Activated CD4-positive, alpha-beta T cell treated with anti-CD3 and anti-CD28 coated beads, Interleukin-2, amount 10 ng/mL, durations not matched to agents 7 days and 5 days (primary cell): ENCODE measurements at regions not wholly inside any gene's neighbourhood (a gene's known extent, or its start where the extent isn't known, plus 50 kb on each side); places are given as distances from the start of the nearest gene placed in this dataset.

Experiments
- CTCF ChIA-PET: fragments of 350-600 bp; sonication (Branson Sonifier 250); formaldehyde crosslinking; loops from one replicate; lab custom pipeline; 2021; ENCODE audit warnings: antibody characterized with exemption; lab: Charles Lee
- POLR2A ChIA-PET: fragments of 350-600 bp; sonication (Branson Sonifier 250); formaldehyde crosslinking; loops from one replicate; lab custom pipeline; 2021; ENCODE audit warnings: antibody characterized with exemption; lab: Charles Lee
- DNase-seq: peaks from one replicate; pipeline ENCODE4 v3.0.0-alpha.2; 2020
- H3K27ac Mint-ChIP-seq: one replicate; pipeline ENCODE4 v1.8.0; 2021; ENCODE audit warnings: mild to moderate bottlenecking, moderate library complexity, mixed read lengths
- H3K27me3 Mint-ChIP-seq: one replicate; pipeline ENCODE4 v1.8.0; 2021; ENCODE audit warnings: mixed read lengths
- H3K36me3 Mint-ChIP-seq: one replicate; pipeline ENCODE4 v1.8.0; 2021; ENCODE audit warnings: low read depth, mixed read lengths
- H3K4me1 Mint-ChIP-seq: one replicate; pipeline ENCODE4 v1.8.0; 2021; ENCODE audit warnings: mixed read lengths
- H3K4me3 Mint-ChIP-seq: one replicate; pipeline ENCODE4 v1.8.0; 2021; ENCODE audit warnings: mild to moderate bottlenecking, moderate library complexity, mixed read lengths
- H3K9me3 Mint-ChIP-seq: one replicate; pipeline ENCODE4 v1.8.0; 2021; ENCODE audit warnings: mixed read lengths

DNA sequence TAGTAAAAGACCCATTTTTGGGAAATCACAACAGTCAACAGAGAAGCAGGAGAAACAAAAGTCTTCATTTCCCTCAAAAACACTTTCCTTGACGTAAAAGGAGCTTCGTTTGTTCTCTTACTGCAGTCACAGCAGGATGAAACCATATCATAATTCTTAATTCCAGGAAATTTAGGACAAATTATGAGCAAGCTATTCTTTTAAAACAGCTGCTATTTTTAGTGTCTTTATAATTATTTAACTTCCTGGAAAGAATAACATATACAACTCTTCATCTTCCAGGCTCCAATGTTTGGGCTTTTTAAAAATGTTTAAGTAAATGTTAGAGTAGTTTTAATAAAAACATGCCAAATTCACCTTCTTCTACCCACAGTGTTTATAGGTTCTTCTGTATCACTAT is 563.5 kb downstream of the LTN1 start:
- no peaks in the 10 kb centered on the region for H3K4me1 Mint-ChIP-seq
- no peak overlapping the region for H3K4me3 Mint-ChIP-seq
- CTCF ChIA-PET = no interaction called here
- H3K27ac Mint-ChIP-seq = no peak overlapping the region
- no peaks in the 10 kb centered on the region for H3K36me3 Mint-ChIP-seq
- DNase-seq = no peak
- no peaks in the 10 kb centered on the region for H3K9me3 Mint-ChIP-seq
- no peaks in the 10 kb centered on the region for H3K27me3 Mint-ChIP-seq
- POLR2A ChIA-PET = no interaction called here

DNA sequence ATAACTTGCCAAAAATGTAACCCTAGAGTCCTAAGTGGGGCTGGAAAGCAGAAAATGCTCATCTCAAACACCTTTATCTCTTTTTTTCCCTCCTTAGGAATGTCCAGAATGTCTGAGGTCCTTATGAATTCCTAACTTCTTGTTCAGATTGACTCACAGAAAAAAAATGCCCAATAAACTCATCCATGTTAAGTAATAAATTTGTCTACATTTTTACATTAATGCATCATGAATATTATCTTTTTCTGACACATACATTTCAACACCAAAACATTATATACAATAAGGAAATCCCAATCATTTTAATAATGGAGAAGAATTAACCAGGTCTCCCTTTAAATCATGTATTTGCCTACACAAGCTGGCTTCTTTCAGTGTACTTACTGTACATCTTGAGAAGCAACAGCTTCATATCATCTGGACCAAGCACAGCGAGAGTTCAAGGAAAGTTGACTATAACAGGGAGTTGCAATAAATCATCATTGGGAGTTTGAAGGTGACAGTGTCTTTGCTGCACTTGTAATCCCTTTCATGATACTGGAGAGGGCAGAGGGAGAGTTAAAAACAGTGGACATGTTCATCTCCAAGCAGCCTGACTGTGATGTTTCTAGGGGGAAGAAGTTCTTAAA is 565.2 kb downstream of the LTN1 start:
- Mint-ChIP-seq H3K36me3 (no peaks in the 10 kb centered on the region), H3K4me3 (no peak overlapping the region), H3K27ac (no peak overlapping the region), H3K4me1 (no peaks in the 10 kb centered on the region), H3K27me3 (no peaks in the 10 kb centered on the region), H3K9me3 (no peaks in the 10 kb centered on the region)
- POLR2A ChIA-PET = no interaction called here
- CTCF ChIA-PET = interaction anchor here (0.6 kb wide), 2 partner anchors 9 to 1371 kb away, joined by 3 to 4 read pairs; no protein-coding TSS in a partner anchor
- DNase-seq = no peak

DNA sequence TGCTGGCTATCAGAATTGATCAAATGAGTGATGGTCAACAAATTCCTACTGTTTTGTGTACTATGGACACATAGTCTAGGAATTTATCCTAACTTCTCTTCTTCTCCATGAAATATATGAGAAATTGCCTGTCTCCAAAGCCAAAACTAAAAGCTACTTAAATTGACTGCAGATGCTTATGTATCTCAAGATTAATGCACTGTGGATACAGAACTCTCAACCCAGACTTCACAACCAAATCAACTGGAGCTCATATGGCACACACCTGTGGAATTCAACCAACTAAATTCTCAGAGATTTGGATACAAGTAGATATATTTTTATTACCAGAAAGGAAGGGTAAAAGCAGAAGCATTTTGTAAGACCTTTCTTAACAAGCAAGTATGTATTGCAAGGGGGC is 566.1 kb downstream of the LTN1 start:
- ChIA-PET CTCF (no interaction called here), POLR2A (no interaction called here)
- Mint-ChIP-seq H3K9me3 (no peaks in the 10 kb centered on the region), H3K4me1 (no peaks in the 10 kb centered on the region), H3K27ac (no peak overlapping the region), H3K36me3 (no peaks in the 10 kb centered on the region), H3K4me3 (no peak overlapping the region), H3K27me3 (no peaks in the 10 kb centered on the region)
- DNase-seq = no peak

DNA sequence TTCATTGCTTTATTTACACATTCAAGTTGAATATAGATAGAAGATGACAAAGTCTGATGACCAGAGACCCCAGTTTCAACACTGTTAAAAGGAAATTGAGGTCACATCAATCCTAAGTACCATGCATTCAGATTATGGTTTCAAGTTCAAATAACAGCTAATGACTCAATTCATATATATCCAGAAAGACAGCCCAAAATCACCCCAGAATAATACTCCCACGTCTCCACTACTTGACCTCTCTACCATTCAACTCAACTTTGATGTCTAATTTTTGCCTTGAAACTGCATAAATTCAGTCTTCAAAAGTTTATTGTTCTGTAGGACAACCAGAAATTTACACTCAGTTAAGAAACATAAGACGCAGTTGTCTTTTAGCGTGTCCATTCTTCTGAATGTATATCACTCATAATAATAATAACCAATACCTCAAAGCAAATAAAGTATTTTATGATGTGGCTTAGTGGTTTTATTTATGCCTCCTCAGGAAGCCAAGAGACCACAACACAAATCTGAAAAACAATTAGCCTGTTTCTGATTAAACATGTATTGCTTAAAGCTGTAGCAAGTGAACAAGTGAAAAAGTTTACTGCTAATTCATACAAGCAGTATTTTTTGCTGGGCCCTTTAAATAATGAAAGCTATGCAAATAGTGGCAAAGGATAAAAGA is 569.0 kb downstream of the LTN1 start:
- H3K36me3 Mint-ChIP-seq = no peaks in the 10 kb centered on the region
- POLR2A ChIA-PET = no interaction called here
- CTCF ChIA-PET = no interaction called here
- DNase-seq = no peak
- H3K9me3 Mint-ChIP-seq = no peaks in the 10 kb centered on the region
- H3K27ac Mint-ChIP-seq = no peak overlapping the region
- no peaks in the 10 kb centered on the region for H3K4me1 Mint-ChIP-seq
- H3K4me3 Mint-ChIP-seq = no peak overlapping the region
- no peaks in the 10 kb centered on the region for H3K27me3 Mint-ChIP-seq

DNA sequence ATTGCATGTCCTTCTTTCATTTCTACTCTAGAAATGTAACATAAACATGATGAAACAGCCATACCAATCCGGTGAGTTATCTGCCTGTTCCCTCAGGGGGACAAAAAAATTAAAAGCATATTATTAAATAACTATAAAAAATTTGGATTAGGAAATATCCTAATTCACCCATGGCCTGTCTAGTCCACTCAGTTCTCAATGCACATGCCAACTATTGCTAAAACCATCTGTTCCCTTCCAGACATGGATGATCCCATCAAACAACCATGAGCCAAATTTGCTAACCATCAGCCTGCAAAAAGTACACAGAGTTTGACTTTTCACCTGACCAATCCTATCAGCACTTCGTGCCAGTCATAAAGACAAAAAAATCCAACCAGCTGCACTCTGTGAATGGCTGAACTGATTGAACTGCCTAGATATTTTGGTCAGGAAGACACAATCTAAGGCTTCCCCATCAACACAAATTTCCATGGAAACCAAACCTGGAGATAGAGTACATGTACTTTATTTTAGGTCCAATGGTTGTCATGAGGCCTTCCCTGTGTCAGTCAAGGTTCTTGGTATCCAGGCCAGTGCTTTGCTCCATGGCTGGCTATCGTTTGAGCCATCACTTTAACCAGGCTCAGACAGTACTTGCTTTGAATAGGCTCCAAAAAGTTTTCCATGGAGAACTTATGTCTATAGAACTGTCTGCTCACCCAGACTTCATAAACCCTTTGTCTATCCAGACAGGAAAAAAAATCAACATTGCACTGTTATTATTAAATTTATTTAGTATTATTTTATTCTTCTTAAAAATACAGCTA is 570.8 kb downstream of the LTN1 start:
- Mint-ChIP-seq H3K4me3 (no peak overlapping the region), H3K27ac (no peak overlapping the region), H3K4me1 (no peaks in the 10 kb centered on the region), H3K9me3 (no peaks in the 10 kb centered on the region), H3K27me3 (no peaks in the 10 kb centered on the region), H3K36me3 (no peaks in the 10 kb centered on the region)
- POLR2A ChIA-PET = no interaction called here
- CTCF ChIA-PET = no interaction called here
- no peak for DNase-seq

DNA sequence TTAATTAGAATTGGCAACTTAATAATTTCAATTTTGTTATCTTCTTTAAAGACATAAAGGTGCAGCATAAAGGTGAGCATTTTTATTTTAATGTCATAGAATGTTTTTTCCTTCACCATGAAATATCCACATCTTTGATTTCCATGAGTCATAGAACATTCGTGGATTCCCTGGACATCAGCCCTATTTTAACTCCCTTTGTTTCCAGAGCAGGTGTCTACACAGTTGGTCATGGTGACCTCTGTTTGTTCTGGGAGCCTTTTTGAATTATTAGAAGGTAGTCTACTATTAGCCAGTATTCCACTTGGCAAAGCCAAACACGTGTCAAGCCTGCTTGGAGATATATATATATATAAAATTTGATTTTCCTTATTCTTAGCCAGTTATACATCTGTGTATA is 572.9 kb downstream of the LTN1 start:
- CTCF ChIA-PET = no interaction called here
- POLR2A ChIA-PET = no interaction called here
- Mint-ChIP-seq H3K9me3 (no peaks in the 10 kb centered on the region), H3K4me1 (no peaks in the 10 kb centered on the region), H3K36me3 (no peaks in the 10 kb centered on the region), H3K4me3 (no peak overlapping the region), H3K27me3 (no peaks in the 10 kb centered on the region), H3K27ac (no peak overlapping the region)
- no peak for DNase-seq

DNA sequence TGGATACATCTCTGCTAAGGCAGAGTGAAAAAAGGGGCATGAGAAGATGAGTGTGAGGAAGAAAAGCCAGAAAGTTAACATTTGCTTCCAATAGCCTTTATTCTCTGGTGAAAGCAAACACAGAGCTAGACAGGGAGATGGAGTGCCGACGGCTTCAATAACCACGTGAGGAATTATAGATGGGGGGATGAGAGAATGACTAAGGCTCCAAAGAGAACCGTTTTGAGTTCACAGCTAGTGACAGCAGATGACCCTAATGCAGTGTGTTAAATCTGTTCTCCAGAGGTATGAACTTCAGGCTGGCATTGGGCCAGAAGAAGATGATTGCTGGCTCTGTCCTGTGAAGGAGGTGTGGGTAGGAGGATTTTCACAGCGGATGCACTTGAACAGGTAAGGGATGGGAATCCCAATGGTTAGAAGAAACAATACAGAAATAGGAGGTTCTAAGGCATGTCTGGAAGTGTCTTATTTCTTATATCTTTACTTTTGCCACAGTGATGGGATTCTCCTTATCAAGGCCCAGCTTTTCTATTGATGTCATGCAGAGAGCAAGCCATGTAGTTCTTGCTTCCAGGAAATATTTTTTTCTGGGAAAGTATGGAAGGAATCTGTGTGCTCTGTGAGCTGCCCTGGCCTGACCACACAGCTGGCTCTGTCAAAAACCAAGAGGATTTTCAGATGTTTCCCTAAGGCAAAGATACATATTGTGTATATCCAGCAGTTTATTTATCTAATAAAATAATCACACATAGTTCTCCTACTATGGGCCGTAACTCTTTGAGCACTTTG is 573.8 kb downstream of the LTN1 start:
- H3K9me3 Mint-ChIP-seq = no peaks in the 10 kb centered on the region
- H3K27me3 Mint-ChIP-seq = no peaks in the 10 kb centered on the region
- H3K4me3 Mint-ChIP-seq = no peak overlapping the region
- no peak overlapping the region for H3K27ac Mint-ChIP-seq
- no peak for DNase-seq
- H3K36me3 Mint-ChIP-seq = no peaks in the 10 kb centered on the region
- no peaks in the 10 kb centered on the region for H3K4me1 Mint-ChIP-seq
- POLR2A ChIA-PET = no interaction called here
- CTCF ChIA-PET = interaction anchor here (0.6 kb wide), 1 partner anchor 352 kb away, joined by 3 read pairs; no protein-coding TSS in a partner anchor

DNA sequence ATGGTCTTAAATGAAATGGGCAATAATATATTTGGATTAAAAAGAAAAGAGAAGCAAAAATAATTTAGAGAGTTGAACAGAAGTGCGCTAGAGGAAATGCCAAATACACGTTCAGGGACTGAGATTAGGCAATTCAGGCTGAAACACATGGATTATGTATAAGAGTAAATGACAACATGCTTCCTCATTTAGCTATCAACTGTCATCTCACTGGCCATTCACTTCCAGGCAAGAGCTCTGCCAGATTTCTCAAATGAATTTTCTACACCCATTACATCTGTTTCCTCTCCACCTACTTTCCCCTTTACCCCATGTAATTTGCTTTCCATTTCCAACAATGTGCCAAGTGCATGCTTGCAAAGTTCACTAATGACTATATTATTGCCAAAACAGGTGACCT is 582.4 kb downstream of the LTN1 start:
- no peaks in the 10 kb centered on the region for H3K4me1 Mint-ChIP-seq
- H3K36me3 Mint-ChIP-seq = no peaks in the 10 kb centered on the region
- ChIA-PET POLR2A (no interaction called here), CTCF (no interaction called here)
- no peak for DNase-seq
- H3K27me3 Mint-ChIP-seq = no peaks in the 10 kb centered on the region
- no peak overlapping the region for H3K4me3 Mint-ChIP-seq
- no peaks in the 10 kb centered on the region for H3K9me3 Mint-ChIP-seq
- no peak overlapping the region for H3K27ac Mint-ChIP-seq

DNA sequence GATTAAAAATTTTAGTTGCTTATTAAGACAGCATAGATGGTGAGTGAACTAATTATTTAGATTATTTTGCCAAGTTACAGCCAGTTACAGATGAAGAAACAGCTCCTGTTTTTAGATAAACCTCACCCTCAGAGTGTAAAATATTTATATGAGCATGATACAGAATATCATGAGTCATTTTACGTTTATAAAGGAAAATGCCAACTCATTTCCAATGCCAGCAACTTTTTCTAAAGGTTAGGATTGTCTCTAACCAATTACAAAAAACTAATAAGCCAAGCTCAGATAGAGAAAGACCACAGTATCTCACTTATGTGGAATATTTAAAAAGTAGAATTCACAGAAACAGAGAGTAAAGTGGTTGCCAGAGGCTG is 590.1 kb downstream of the LTN1 start:
- Mint-ChIP-seq H3K36me3 (no peaks in the 10 kb centered on the region), H3K9me3 (no peaks in the 10 kb centered on the region), H3K4me3 (no peak overlapping the region), H3K27ac (no peak overlapping the region), H3K27me3 (no peaks in the 10 kb centered on the region), H3K4me1 (no peaks in the 10 kb centered on the region)
- ChIA-PET POLR2A (no interaction called here), CTCF (no interaction called here)
- no peak for DNase-seq

DNA sequence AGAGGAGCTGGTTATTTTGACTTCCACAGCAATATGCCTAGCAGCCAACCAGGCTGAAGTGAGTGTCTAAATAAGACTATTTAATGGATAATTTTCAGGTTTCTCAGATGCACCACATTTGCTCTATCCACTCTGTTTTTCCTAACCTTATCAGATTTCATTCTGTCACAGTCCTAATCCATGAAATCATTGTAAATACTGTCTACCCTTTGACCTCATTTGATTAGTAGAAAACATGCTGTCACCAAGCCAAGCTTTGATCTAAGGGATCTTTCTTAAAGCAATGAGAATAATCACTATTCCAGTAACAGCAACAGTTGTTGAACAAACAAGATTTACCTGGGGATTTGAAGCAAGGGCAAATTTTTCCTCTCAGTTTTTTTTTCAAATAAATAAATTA is 595.6 kb downstream of the LTN1 start:
- Mint-ChIP-seq H3K4me1 (no peaks in the 10 kb centered on the region), H3K9me3 (peaks cover 2% of the 10 kb centered on the region), H3K27ac (no peak overlapping the region), H3K4me3 (no peak overlapping the region), H3K27me3 (no peaks in the 10 kb centered on the region), H3K36me3 (no peaks in the 10 kb centered on the region)
- CTCF ChIA-PET = no interaction called here
- no peak for DNase-seq
- POLR2A ChIA-PET = no interaction called here

DNA sequence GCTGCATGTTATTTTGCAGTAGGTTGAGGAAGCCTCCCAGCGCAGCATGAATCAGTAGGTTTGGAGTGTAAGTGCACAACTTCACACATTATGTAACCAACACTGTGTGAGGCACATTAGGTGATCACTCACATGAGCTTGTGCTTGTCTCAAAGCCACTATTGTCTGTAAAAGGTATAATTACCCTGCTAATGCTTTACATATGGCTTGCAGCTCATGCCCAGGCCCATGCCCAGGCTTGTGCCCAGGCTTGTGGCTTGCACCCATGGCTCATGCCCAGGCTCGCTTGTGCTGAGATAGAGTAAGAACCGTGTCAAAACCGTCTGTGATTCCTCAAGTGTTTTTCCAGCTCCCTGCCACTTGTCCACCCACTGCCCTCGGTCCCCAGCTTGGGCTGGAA is 596.3 kb downstream of the LTN1 start:
- Mint-ChIP-seq H3K9me3 (peaks cover 2% of the 10 kb centered on the region), H3K27ac (no peak overlapping the region), H3K36me3 (no peaks in the 10 kb centered on the region), H3K27me3 (no peaks in the 10 kb centered on the region), H3K4me3 (no peak overlapping the region), H3K4me1 (no peaks in the 10 kb centered on the region)
- DNase-seq = no peak
- CTCF ChIA-PET = no interaction called here
- POLR2A ChIA-PET = interaction anchor here (0.5 kb wide), 1 partner anchor 1898 kb away, joined by 3 read pairs; no protein-coding TSS in a partner anchor

DNA sequence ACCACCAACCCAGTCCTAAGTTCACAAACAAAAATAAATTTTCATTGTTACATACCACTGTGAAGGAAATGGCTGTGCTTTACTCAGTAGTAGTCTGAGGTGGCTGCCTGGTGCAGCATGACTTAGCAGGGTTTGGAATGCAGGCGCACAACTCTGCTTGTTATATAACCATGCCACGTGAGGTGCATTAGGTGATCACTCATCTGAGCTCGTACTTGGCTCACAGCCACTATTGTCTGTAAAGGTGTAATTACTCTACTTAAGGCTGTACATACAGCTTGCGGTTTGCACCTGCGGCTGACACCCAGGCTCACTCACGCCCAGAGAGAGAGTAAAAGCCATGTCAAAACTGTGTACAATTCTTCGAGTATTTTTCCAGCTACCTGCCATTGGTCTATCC is 599.4 kb downstream of the LTN1 start:
- H3K27me3 Mint-ChIP-seq = no peaks in the 10 kb centered on the region
- ChIA-PET CTCF (interaction anchor here (0.6 kb wide), 1 partner anchor 42 kb away, joined by 3 read pairs; no protein-coding TSS in a partner anchor), POLR2A (no interaction called here)
- H3K4me1 Mint-ChIP-seq = no peaks in the 10 kb centered on the region
- no peaks in the 10 kb centered on the region for H3K36me3 Mint-ChIP-seq
- peaks cover 2% of the 10 kb centered on the region for H3K9me3 Mint-ChIP-seq
- no peak for DNase-seq
- H3K27ac Mint-ChIP-seq = no peak overlapping the region
- H3K4me3 Mint-ChIP-seq = no peak overlapping the region
